ENCODE measurements at regions not wholly inside any gene's neighbourhood (a gene's known extent, or its start where the extent isn't known, plus 50 kb on each side); places are given as distances from the start of the nearest gene placed in this dataset.

DNA sequence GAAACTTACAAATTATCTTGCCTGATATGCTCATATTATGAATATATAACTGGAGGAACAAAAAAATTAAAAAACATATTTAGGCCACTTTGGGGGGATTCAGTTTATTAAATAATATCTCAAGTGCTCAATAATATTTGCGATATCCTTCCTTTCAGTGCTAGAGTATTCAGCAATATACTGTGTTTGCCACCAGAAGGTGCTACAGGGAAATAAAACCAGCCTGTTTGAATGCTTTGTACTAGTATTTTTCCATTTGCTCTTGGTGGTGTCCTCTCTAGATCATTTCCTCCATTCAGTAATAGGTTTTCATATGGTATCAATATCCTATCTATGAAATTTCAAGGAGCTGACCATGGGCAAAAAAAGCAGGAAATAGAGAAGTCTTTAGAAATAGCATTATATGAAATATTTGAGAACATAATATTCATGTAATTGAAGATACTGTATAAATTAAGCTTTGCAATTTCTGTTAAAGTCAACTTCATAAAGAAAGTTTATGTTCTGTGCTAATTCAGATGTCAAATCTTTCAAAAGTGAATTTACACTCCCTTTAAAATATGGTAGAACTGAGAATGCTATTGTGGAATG, 106.2 kb upstream of the NAV3 start:
- ATAC-seq (ENCODE audit: low FRiP score) (no peak), DNase-seq (ENCODE audit: low spot score) (no peak)
- TF ChIP-seq, protein P1, sequence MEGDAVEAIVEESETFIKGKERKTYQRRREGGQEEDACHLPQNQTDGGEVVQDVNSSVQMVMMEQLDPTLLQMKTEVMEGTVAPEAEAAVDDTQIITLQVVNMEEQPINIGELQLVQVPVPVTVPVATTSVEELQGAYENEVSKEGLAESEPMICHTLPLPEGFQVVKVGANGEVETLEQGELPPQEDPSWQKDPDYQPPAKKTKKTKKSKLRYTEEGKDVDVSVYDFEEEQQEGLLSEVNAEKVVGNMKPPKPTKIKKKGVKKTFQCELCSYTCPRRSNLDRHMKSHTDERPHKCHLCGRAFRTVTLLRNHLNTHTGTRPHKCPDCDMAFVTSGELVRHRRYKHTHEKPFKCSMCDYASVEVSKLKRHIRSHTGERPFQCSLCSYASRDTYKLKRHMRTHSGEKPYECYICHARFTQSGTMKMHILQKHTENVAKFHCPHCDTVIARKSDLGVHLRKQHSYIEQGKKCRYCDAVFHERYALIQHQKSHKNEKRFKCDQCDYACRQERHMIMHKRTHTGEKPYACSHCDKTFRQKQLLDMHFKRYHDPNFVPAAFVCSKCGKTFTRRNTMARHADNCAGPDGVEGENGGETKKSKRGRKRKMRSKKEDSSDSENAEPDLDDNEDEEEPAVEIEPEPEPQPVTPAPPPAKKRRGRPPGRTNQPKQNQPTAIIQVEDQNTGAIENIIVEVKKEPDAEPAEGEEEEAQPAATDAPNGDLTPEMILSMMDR (IDR thresholded peaks at IDR 0.05) = no peak

DNA sequence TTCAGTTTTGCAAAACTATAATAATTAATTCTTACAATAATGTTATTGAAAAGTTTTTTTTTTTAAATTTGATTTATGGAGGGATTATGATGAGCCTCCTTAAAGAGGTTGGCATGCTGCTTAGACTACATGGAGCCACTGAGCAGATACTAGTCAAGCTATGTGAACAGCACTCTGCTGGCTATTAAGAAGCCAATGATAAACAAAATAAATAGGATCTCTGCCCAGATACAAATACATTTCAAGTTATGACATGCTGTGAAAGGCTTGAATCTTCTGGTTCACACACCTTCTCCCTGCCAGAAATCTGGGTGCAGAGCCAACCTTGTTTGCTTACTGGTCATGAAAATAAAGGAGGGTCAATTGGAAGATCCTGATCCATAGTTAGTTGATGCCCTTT, 107.4 kb upstream of the NAV3 start:
- ATAC-seq (ENCODE audit: low FRiP score) = no peak
- no peak for DNase-seq (ENCODE audit: low spot score)
- TF ChIP-seq, protein P1 (IDR thresholded peaks at IDR 0.05) = no peak

DNA sequence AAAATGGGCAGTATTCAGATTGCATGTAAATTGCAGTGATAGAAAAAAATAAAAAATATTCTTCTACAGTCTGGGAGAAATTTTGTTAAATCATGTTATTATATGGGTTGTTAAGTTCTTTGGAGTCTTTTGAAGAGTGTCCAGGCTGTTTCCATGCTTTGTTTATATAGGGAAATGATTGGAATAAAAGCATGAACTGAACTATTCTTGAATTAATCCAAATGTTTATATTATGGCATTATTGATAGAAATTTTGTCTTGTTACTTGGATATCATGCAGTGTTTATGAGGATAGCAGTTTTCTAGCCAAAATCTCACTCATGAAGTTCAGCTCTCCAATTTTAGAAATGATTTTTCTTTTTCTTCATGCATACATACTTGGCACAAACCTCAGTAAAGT, 108.2 kb upstream of the NAV3 start:
- TF ChIP-seq, protein P1 (IDR thresholded peaks at IDR 0.05) = no peak
- ATAC-seq (ENCODE audit: low FRiP score) (no peak), DNase-seq (ENCODE audit: low spot score) (no peak)

DNA sequence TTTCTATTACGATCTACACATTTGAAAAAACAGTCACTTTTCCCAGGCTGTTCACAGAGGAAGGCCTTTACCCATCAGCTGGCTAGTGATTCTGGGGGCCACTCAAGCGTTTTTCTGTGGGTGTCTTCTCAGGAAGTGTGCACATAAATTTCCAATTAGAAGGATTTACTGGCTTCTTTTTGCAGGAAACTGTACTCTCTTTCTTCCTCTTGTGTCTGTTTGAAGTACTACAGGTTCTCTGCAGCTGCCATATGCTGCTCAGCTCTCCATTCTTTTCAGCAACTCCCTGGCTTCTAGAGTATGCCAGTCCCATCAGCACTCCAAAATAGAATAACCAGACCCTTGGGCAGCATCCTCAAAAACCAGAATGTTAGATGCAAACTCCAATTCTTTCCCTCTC, 110.4 kb upstream of the NAV3 start:
- no peak for DNase-seq (ENCODE audit: low spot score)
- TF ChIP-seq, protein P1 (IDR thresholded peaks at IDR 0.05) = no peak
- no peak for ATAC-seq (ENCODE audit: low FRiP score)

DNA sequence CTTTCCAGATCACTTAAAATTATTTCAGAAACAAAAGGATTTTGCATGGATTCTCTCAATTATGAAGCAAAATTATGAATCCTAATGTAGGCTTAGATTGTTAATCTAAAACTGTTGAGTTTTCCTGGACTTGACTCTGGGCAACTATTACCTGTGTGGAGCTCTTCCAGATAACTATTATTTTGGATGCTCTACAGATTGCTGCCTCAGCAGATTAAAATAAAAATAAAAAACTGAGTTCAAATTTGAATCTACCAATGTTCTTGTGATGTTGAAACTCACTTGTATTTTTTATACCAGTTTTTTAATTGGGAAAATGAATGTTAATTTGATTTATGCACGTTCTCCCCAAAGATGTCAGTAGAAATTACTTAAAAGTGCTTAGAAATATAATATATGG, 120.5 kb upstream of the NAV3 start:
- TF ChIP-seq, protein P1 (IDR thresholded peaks at IDR 0.05) = no peak
- ATAC-seq (ENCODE audit: low FRiP score) = no peak
- DNase-seq (ENCODE audit: low spot score) = no peak

DNA sequence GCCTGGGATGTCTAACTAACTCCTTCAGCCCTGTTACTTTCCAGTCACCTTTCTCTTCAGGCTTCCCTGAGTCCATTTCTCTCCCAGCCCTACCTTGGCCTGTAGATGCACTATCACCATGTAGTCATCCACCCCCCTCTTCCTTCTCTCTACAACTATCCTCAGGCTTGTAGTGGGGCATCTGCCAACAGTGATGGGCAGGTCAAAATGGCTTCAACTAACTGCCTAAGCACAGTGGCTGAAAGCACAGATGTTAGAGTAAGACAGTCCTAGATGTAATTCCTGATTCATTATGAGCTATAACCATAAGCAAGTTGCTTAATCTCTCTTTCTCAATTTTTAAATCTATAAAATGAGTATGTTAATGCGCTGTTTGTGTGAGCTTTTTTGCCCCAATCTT, 133.6 kb upstream of the NAV3 start:
- DNase-seq (ENCODE audit: low spot score) (no peak), ATAC-seq (ENCODE audit: low FRiP score) (no peak)
- TF ChIP-seq, protein P1 (IDR thresholded peaks at IDR 0.05) = no peak

DNA sequence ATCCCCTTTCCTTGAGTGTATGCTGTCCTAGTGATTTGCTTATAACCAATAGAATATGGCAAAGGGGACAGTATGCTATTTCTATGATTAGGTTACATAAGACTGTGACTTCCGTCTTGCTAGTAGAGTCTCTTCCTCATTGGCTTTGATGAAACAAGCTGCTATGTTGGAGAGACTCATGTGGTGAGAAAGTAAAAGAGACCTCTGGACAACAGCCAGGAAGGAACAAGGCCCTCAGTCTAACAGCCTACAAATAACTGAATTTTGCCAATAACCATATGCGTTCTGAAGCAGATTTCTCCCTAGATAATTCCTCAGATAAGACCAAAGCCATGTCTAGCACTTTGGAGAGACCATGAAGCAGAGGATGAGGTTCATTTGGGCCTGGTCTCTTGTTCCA, 134.5 kb upstream of the NAV3 start:
- TF ChIP-seq, protein P1 (IDR thresholded peaks at IDR 0.05) = no peak
- DNase-seq (ENCODE audit: low spot score) (no peak), ATAC-seq (ENCODE audit: low FRiP score) (no peak)

Measured in omental fat pad (tissue), 3 donors.